Ishikawa (cell line): ENCODE measurements at regions not wholly inside any gene's neighbourhood (a gene's known extent, or its start where the extent isn't known, plus 50 kb on each side); places are given as distances from the start of the nearest gene placed in this dataset.

Source experiments
- CEBPB ChIP-seq: IDR thresholded peaks from 2 replicates; pipeline ENCODE4 v1.6.1; 2012
- CREB1 ChIP-seq: IDR thresholded peaks from 2 replicates; pipeline ENCODE4 v1.6.1; 2012; ENCODE audit warnings: low read depth
- EGR1 ChIP-seq: IDR thresholded peaks from 2 replicates; pipeline ENCODE4 v1.6.1; 2012
- EP300 ChIP-seq: IDR thresholded peaks from 2 replicates; pipeline ENCODE4 v1.6.1; 2012; ENCODE audit warnings: borderline replicate concordance
- FOXM1 ChIP-seq: IDR thresholded peaks from 2 replicates; pipeline ENCODE4 v1.6.1; 2012; ENCODE audit warnings: low read depth, borderline replicate concordance
- MAX ChIP-seq: IDR thresholded peaks from 2 replicates; pipeline ENCODE4 v1.6.1; 2012
- RAD21 ChIP-seq: IDR thresholded peaks from 2 replicates; pipeline ENCODE4 v1.6.1; 2012; ENCODE audit warnings: low read depth
- REST ChIP-seq: IDR thresholded peaks from 2 replicates; pipeline ENCODE4 v1.6.1; 2012; ENCODE audit warnings: low read depth, mild to moderate bottlenecking
- TAF1 ChIP-seq: IDR thresholded peaks from 2 replicates; pipeline ENCODE4 v1.6.1; 2012; ENCODE audit warnings: low read depth, mild to moderate bottlenecking
- TEAD4 ChIP-seq: IDR thresholded peaks from 2 replicates; pipeline ENCODE4 v1.6.1; 2012
- USF1 ChIP-seq: IDR thresholded peaks from 2 replicates; pipeline ENCODE4 v1.6.1; 2012
- YY1 ChIP-seq: IDR thresholded peaks from 2 replicates; pipeline ENCODE4 v1.6.1; 2012; ENCODE audit warnings: low read depth
- ZBTB7A ChIP-seq: IDR thresholded peaks from 2 replicates; pipeline ENCODE4 v1.6.1; 2012; ENCODE audit warnings: low read depth

GRCh38 chr2:71804281-71804751 is 343.3 kb downstream of the CYP26B1 start:
- TF ChIP-seq CREB1 (no peak), TAF1 (no peak), REST (no peak), TEAD4 (no peak), ZBTB7A (no peak), MAX (no peak), CEBPB (no peak), EGR1 (no peak), EP300 (no peak), FOXM1 (no peak), USF1 (no peak), RAD21 (no peak), YY1 (no peak)
